SK-N-DZ (cell line): ENCODE measurements at regions not wholly inside any gene's neighbourhood (a gene's known extent, or its start where the extent isn't known, plus 50 kb on each side); places are given as distances from the start of the nearest gene placed in this dataset.

Experiments used
- DNase-seq: peaks from one replicate; pipeline ENCODE4 v3.0.0-alpha.2; 2015; ENCODE audit warnings: low spot score

GRCh38 chr6:43909474-43910148 lies 139.6 kb downstream of the VEGFA start:
- no peak for DNase-seq

- no peak for DNase-seq
These were observed 137.9 kb downstream of the VEGFA start for GRCh38 chr6:43907789-43908472.

- no peak for DNase-seq
These were observed 137.3 kb downstream of the VEGFA start for GRCh38 chr6:43907312-43907711.

GRCh38 chr6:43904311-43905123 lies 134.5 kb downstream of the VEGFA start:
- DNase-seq: no peak

- DNase-seq: no peak
These were observed 133.8 kb downstream of the VEGFA start for GRCh38 chr6:43903739-43904290.

- DNase-seq: no peak
These were observed 131.8 kb downstream of the VEGFA start for GRCh38 chr6:43901733-43902230.

GRCh38 chr6:43900916-43901732 lies 131.1 kb downstream of the VEGFA start:
- no peak for DNase-seq

- DNase-seq: no peak
These were observed 130.5 kb downstream of the VEGFA start for GRCh38 chr6:43900560-43900915.

GRCh38 chr6:43899830-43900229 lies 129.8 kb downstream of the VEGFA start:
- no peak for DNase-seq

- DNase-seq: no peak
These were observed 128.5 kb downstream of the VEGFA start for GRCh38 chr6:43898358-43899131.

- DNase-seq: no peak
These were observed 127.7 kb downstream of the VEGFA start for GRCh38 chr6:43897571-43898302.

- no peak for DNase-seq
These were observed 126.6 kb downstream of the VEGFA start for GRCh38 chr6:43896329-43897255.

GRCh38 chr6:43895656-43896328 lies 125.8 kb downstream of the VEGFA start:
- DNase-seq: no peak

GRCh38 chr6:43893073-43893472 lies 123.1 kb downstream of the VEGFA start:
- DNase-seq: no peak

- peak; percentile 72 for DNase-seq
These were observed 121.3 kb downstream of the VEGFA start for GRCh38 chr6:43891072-43891870.

GRCh38 chr6:43890197-43891062 lies 120.4 kb downstream of the VEGFA start:
- DNase-seq: peak; percentile 73
